ENCODE measurements at regions not wholly inside any gene's neighbourhood (a gene's known extent, or its start where the extent isn't known, plus 50 kb on each side); places are given as distances from the start of the nearest gene placed in this dataset.

GRCh38 chr14:56874375-56874774 is 64.1 kb upstream of the OTX2 start:
- Mint-ChIP-seq H3K4me3 (ENCODE audit: low read depth) (no peak overlapping the region), H3K27me3 (peaks cover 28% of the 10 kb centered on the region), H3K27ac (no peak overlapping the region), H3K36me3 (ENCODE audit: insufficient read depth) (no peaks in the 10 kb centered on the region), H3K4me1 (ENCODE audit: low read depth) (no peaks in the 10 kb centered on the region), H3K9me3 (ENCODE audit: low read depth) (no peaks in the 10 kb centered on the region)
- DNase-seq (ENCODE audit: low spot score, unreplicated experiment), result no peak
- TF ChIP-seq CTCF (IDR thresholded peaks at IDR 0.05; ENCODE audit: unreplicated experiment), result peak; percentile 56

GRCh38 chr14:56870336-56870735 is 60.1 kb upstream of the OTX2 start:
- no peaks in the 10 kb centered on the region for H3K9me3 Mint-ChIP-seq (ENCODE audit: low read depth)
- H3K36me3 Mint-ChIP-seq (ENCODE audit: insufficient read depth), result no peaks in the 10 kb centered on the region
- H3K27ac Mint-ChIP-seq, result no peak overlapping the region
- TF ChIP-seq CTCF (IDR thresholded peaks at IDR 0.05; ENCODE audit: unreplicated experiment), result no peak
- no peak overlapping the region for H3K4me3 Mint-ChIP-seq (ENCODE audit: low read depth)
- H3K27me3 Mint-ChIP-seq, result peaks cover 40% of the 10 kb centered on the region
- DNase-seq (ENCODE audit: low spot score, unreplicated experiment), result no peak
- no peaks in the 10 kb centered on the region for H3K4me1 Mint-ChIP-seq (ENCODE audit: low read depth)

GRCh38 chr14:56868660-56869059 is 58.4 kb upstream of the OTX2 start:
- DNase-seq (ENCODE audit: low spot score, unreplicated experiment), result no peak

GRCh38 chr14:56862836-56863235 is 52.6 kb upstream of the OTX2 start:
- Mint-ChIP-seq H3K27ac (no peak overlapping the region), H3K36me3 (ENCODE audit: insufficient read depth) (no peaks in the 10 kb centered on the region), H3K4me3 (ENCODE audit: low read depth) (no peak overlapping the region), H3K9me3 (ENCODE audit: low read depth) (no peaks in the 10 kb centered on the region), H3K27me3 (peaks cover 35% of the 10 kb centered on the region), H3K4me1 (ENCODE audit: low read depth) (peaks cover 8% of the 10 kb centered on the region)
- DNase-seq (ENCODE audit: low spot score, unreplicated experiment), result no peak
- no peak for TF ChIP-seq CTCF (IDR thresholded peaks at IDR 0.05; ENCODE audit: unreplicated experiment)

More at GRCh38 chr14:56868660-56869059, 58.4 kb upstream of the OTX2 start:
- no peak overlapping the region for H3K27ac Mint-ChIP-seq
- H3K4me3 Mint-ChIP-seq (ENCODE audit: low read depth), result no peak overlapping the region
- no peaks in the 10 kb centered on the region for H3K9me3 Mint-ChIP-seq (ENCODE audit: low read depth)
- no peaks in the 10 kb centered on the region for H3K36me3 Mint-ChIP-seq (ENCODE audit: insufficient read depth)
- peaks cover 36% of the 10 kb centered on the region for H3K27me3 Mint-ChIP-seq
- H3K4me1 Mint-ChIP-seq (ENCODE audit: low read depth), result no peaks in the 10 kb centered on the region
- TF ChIP-seq CTCF (IDR thresholded peaks at IDR 0.05; ENCODE audit: unreplicated experiment), result no peak

- Mint-ChIP-seq H3K36me3 (ENCODE audit: insufficient read depth) (no peaks in the 10 kb centered on the region), H3K27me3 (peaks cover 29% of the 10 kb centered on the region), H3K4me1 (ENCODE audit: low read depth) (peaks cover 23% of the 10 kb centered on the region), H3K9me3 (ENCODE audit: low read depth) (no peaks in the 10 kb centered on the region), H3K27ac (no peak overlapping the region), H3K4me3 (ENCODE audit: low read depth) (no peak overlapping the region)
- DNase-seq (ENCODE audit: low spot score, unreplicated experiment), result no peak
- no peak for TF ChIP-seq CTCF (IDR thresholded peaks at IDR 0.05; ENCODE audit: unreplicated experiment)
Observed at GRCh38 chr14:56860441-56860840, 50.2 kb upstream of the OTX2 start.

Measured in progenitor cell of endocrine pancreas (in vitro differentiated cells).